MM.1S (cell line): ENCODE measurements at regions not wholly inside any gene's neighbourhood (a gene's known extent, or its start where the extent isn't known, plus 50 kb on each side); places are given as distances from the start of the nearest gene placed in this dataset.

Experiments
- EZH2phosphoT487 ChIP-seq: fragments of 300-600 bp; sonication (generic); IDR thresholded peaks from 2 replicates; pipeline ENCODE4 v1.6.1; 2018; ENCODE audit warnings: antibody characterized with exemption, low read length
- TF ChIP-seq, protein P1 (sequence below): fragments of 300-600 bp; sonication (generic); IDR thresholded peaks from 2 replicates; pipeline ENCODE4 v1.5.1; 2016; ENCODE audit warnings: antibody characterized with exemption, low read length, mixed read lengths

DNA sequence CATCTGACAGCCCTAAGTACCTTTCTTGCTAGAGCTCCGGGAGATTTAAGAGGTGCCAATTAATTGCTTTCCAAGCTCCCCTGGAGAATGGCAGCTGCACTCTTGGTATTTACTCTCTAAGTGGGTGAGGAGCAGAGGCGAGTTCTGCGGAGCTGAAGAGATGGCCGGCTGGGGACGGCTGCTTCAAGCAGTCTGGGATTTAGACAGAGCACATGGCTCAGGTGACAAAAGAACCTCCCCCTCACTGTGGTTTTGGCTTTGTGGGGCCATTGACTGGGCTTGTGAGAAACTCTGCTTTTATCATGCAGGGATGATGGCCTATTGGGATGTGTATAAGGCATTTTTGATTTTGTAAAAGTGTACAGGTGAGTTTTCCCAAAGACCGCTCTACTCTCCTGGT, 239.3 kb upstream of the EEF2KMT start:
- TF ChIP-seq EZH2phosphoT487, result no peak
- TF ChIP-seq, protein P1, sequence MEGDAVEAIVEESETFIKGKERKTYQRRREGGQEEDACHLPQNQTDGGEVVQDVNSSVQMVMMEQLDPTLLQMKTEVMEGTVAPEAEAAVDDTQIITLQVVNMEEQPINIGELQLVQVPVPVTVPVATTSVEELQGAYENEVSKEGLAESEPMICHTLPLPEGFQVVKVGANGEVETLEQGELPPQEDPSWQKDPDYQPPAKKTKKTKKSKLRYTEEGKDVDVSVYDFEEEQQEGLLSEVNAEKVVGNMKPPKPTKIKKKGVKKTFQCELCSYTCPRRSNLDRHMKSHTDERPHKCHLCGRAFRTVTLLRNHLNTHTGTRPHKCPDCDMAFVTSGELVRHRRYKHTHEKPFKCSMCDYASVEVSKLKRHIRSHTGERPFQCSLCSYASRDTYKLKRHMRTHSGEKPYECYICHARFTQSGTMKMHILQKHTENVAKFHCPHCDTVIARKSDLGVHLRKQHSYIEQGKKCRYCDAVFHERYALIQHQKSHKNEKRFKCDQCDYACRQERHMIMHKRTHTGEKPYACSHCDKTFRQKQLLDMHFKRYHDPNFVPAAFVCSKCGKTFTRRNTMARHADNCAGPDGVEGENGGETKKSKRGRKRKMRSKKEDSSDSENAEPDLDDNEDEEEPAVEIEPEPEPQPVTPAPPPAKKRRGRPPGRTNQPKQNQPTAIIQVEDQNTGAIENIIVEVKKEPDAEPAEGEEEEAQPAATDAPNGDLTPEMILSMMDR, result no peak
